ENCODE measurements at regions not wholly inside any gene's neighbourhood (a gene's known extent, or its start where the extent isn't known, plus 50 kb on each side); places are given as distances from the start of the nearest gene placed in this dataset.
A peak's percentile ranks its signal among the peaks of the same experiment; 100 is the strongest.
"Not testable (repeated sequence)": the region's sequence is repeated elsewhere in the genome, so short reads cannot be mapped to it uniquely, and the experiment has no call there.

- DNase-seq: no peak
These were observed 126.0 kb upstream of the KCNJ6 start for GRCh38 chr21:38042246-38042645.

DNA sequence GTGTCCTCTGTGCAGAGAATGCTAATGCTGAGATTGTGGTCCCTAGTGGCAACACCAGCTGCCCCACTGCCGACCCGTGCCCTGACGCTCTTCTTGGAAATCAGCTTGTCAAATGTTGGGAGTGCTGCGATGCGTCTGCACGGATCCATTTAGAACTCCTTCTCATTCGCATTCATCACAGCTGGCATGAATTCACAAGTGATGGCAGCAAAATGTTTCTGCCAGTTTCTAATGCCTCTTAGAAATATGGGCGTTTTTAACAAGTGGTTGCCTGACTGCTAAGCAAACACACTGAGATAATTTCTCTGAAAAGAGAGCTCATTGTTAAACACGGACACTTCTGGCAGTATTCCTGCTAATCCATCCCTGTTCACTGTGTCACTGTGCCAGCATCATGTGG lies 131.9 kb upstream of the KCNJ6 start:
- DNase-seq: peak; percentile 2

GRCh38 chr21:38054334-38054733 lies 138.1 kb upstream of the KCNJ6 start:
- DNase-seq: no peak

GRCh38 chr21:38056481-38056880 lies 140.2 kb upstream of the KCNJ6 start:
- DNase-seq: no peak

- no peak for DNase-seq
These were observed 141.4 kb upstream of the KCNJ6 start for GRCh38 chr21:38057626-38058025.

DNA sequence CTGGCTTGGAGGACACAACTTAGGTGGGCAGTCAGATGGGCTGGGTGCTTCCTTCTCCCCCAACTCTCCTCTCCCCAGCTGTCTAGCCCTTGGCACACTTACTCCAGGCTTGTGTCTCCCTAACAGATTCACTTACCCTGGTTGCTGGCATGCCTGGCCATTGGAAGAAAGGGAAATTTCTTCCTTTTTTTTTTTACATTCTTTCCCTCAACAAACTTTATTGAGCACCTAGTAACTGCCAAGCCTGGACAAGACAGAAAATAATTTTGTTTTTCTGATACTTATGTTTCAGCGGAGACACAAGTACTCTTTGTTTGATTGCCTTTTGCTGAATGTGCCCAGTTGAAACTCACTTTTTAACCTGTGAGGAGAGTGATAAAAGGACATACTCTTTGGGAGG lies 144.3 kb upstream of the KCNJ6 start:
- DNase-seq: no peak

- no peak for DNase-seq
These were observed 151.0 kb upstream of the KCNJ6 start for GRCh38 chr21:38067086-38067739.

DNA sequence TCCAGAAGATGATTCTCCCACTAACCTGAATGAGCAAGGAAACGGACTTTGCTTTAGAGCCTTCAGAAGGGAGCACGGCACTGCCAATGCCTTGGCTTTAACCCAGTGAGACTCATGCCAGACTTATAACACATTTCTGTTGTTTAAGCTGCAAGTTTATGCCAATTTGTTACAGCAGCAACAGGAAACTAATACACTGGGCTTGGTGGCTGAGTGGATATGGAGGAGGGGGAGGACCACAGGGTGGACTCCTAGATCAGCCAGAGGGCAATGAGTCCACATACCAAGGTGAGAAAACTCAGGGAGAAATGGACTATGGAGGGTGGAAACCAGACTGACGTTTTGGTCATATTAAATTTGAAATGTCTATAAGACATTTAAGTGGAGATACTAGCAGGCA lies 156.2 kb upstream of the KCNJ6 start:
- no peak for DNase-seq

- DNase-seq: no peak
These were observed 159.8 kb upstream of the KCNJ6 start for GRCh38 chr21:38075833-38076587.

GRCh38 chr21:38077569-38077968 lies 161.3 kb upstream of the KCNJ6 start:
- no peak for DNase-seq

DNA sequence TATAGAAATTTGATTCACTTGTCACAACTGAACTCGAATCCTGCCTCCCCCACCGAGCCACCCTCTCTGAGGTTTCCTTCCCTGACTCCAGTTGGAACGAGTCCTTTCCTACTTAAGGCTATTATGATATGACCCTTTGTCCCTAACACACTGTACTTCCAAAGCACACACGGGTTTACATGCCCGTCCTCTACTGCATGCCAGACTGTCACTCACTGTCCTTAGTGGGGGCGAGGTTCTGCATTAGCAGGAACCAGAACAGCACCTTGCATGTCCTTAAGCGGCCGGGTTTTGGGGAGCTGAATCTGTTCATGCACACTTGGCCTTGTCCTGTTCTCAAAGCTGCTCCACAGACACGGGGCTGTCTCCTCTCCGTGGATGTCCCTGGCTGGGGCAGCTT lies 164.6 kb upstream of the KCNJ6 start:
- no peak for DNase-seq

GRCh38 chr21:38081708-38082107 lies 165.5 kb upstream of the KCNJ6 start:
- DNase-seq: no peak

GRCh38 chr21:38082936-38083485 lies 166.8 kb upstream of the KCNJ6 start:
- DNase-seq: no peak

- DNase-seq: no peak
These were observed 167.3 kb upstream of the KCNJ6 start for GRCh38 chr21:38083535-38083934.

DNA sequence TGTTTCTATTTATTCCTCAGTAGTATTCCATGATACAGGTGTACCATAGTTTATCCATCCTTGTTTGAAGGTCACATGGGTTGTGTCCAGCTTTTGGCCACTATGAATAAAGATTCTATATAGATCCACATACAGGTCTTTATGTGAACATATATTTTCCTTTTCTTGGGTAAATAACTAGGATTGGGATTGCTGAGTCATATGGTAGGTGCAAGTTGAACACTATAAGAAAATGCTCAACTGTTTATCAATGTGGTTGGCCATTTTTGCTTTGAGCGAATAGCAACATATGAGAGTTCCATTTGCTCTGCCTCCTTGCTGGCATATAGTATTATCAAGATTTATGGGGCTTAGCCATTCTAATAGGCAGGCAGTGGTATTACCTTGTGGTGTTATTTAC lies 170.2 kb upstream of the KCNJ15 start:
- no peak for DNase-seq

DNA sequence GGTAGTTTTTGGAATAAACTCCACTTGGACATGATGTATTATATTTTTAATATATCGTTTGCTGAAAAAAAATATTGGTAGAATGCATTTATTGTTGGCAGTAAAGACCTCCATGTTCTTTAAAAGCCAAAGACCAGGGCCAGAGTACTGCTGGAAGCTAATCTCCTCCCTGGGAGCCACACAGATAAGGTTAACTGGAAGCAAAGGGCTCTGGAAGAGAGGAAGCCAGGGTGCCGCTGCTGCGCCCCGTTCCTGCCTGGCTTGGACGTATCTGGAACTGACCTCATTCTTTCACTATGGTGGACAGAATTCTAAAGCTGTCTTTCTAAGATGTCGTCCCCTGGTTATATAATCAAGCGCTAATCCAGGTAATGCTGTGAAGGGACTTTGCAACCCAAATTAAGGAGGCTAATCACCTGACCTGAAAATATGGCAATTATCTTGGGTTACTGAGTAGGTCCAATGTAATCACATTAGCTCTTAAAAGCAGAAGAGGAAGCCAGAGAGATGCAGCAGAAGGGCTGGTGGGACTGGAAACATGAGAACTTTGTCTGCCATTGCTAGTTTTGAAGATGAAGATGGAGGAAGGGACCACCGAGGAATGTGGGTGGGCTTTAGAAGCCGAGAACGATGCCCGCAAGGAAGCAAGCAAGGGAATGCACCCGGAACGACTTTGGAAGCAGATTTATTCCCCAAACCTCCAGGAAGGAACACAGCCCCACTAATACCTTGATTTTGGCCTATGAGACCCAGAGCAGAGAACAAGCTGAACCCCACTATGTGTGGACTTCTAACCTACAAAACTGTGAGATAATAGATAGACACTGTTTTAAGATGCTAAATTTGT lies 167.7 kb upstream of the KCNJ15 start:
- DNase-seq: no peak

DNA sequence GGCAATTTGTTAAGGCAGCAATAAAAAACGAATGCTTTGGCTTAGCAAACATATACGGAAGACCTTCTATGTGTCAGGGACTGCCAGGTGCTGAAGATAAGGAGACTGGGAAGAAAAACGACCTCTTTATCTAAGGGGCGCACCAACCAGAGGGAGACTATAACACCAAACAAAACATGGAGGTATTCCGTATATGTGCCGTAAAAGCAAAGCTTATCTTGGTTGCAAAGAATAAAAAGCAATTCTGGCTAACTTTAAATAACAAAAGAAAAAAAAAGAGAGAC lies 167.1 kb upstream of the KCNJ15 start:
- DNase-seq: no peak

- not testable (repeated sequence) for DNase-seq
These were observed 165.7 kb upstream of the KCNJ15 start for GRCh38 chr21:38091061-38091460.

DNA sequence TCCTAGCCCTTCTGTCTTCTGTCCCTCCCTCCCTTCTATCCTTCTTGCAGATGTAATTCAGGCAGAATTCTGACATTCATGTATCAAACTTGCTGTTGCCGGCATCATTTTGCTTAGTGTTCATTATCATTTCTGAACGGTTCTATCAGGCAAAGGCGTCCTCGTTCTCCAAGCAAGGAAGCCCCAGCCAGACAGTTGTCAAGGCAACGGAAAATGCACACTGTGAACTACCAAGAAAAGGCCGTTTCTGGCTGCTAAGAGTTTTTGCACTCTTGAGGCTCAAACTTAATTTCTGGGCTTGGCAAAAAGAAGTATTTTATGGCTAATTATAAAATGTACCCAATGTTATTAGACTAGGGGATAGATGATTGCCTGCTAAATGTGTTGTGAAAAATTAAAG lies 164.7 kb upstream of the KCNJ15 start:
- no peak for DNase-seq

DNA sequence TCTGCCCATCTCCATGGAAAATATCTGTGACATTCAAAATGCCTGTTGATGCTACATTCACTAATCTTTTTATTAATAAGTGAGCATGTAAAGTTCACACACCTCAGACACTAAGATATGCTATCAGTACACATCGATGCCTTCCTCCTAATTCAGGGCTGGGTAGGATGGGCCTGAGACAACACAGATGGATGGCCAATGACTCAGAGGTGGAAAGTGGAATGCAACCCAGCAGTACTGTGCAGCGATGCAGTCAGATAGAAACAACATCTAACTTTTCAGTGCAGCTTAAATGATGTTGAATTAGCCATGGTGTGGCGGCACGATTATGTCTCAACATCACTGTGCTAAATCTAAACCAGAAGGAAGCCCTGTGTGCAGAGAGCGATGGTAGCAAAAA lies 161.6 kb upstream of the KCNJ15 start:
- no peak for DNase-seq

GRCh38 chr21:38097789-38098188 lies 159.0 kb upstream of the KCNJ15 start:
- DNase-seq: no peak

DNA sequence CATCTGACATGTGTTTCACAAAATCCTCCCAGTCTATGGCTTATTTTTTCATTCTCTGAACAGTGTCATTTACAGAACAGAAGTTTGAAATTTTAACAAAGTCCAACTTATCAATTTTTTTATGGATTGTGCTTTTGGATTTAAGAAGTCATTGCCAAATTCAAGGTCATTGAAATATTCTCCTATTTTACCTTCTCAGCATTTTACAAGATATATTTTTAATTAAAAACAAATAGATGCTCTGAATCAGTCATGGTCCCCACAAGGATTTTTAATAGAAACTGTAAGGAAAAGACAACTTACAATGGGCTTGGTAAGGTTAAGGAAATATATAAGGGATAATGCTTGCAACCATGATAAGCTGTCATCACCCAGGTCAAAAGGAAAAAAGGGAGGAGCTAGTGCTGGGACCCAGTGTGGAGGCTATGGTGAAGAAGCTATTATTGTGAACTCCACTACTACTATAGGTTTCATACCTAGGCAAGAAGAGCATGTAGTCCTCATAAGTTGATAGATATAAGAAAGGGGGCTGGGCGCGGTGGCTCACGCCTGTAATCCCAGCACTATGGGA lies 144.5 kb upstream of the KCNJ15 start:
- DNase-seq: no peak

DNA sequence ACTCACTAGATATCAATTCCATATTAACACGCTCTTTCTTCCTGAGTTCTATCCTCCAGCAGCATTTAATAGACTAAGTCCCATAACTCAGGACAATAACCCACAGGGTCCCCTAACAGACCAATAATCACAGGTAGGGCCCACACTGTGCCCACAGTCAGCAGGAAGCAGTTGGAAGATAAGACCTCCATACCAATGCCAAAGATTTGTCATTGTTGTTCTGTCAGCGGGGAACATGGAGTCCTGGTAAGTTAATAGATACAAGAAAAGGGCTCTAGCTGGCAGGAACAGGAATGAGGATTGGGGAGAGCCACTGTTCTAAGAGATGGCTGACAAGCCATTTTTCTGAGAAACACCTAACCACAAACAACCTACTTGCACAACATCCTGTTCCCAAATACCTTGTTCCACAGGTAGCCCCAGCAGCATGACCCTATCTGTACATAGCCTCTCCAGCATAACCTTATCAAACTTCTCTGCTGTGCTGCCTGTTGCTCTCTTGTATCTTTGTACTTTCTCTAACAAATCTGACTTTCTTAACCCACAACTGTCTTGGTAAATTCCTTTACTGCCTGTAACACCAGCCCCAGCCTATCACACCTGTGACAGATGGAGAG lies 142.0 kb upstream of the KCNJ15 start:
- no peak for DNase-seq
